ENCODE measurements at regions not wholly inside any gene's neighbourhood (a gene's known extent, or its start where the extent isn't known, plus 50 kb on each side); places are given as distances from the start of the nearest gene placed in this dataset.

DNA sequence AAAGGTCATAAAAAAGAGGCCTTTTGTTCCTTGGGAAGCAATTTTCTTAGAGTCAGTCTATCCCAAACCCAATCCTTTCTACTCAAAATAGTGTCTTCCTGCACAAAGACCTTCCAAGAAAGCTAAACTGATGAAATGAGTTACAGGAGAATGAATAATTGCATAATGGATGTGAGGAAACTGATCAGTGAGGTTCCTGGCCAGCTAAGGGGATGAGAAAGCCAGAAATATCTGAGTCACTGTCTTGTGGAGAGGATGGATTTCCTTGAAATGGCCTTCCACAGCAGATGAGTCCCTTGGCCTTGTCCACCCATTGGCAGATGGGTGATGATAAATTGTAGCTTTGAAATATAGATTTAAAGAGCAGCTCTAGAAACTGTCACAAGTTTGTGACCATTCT is 756.1 kb downstream of the DNAH5 start:
- H3K27ac ChIP-seq, result no peak overlapping the region
- H3K27me3 ChIP-seq, result no peaks in the 10 kb centered on the region
- DNase-seq, result no peak

DNA sequence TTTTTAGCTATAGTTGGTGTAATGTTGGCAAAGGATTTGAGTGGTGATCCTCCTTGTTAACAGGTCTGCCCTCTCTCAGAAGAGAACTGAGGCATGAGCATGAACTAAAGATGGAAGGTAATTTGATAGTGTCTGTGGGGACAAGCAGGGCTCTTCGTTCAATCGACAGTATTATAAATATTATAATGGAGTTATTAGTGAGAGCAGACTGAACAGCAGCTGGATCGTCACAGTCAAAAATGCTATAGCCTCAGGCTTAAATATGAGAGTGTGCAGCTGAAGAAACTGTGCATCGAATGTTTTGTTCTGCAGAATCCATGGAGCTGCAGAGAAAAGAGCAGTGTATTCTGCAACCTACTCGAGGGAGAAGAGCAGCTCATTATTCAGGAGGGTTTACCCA is 757.3 kb downstream of the DNAH5 start:
- no peak for DNase-seq
- H3K27ac ChIP-seq, result no peak overlapping the region
- H3K9me3 ChIP-seq, result no peaks in the 10 kb centered on the region
- no peaks in the 10 kb centered on the region for H3K27me3 ChIP-seq
- no peaks in the 10 kb centered on the region for H3K36me3 ChIP-seq
- TF ChIP-seq, protein P1, sequence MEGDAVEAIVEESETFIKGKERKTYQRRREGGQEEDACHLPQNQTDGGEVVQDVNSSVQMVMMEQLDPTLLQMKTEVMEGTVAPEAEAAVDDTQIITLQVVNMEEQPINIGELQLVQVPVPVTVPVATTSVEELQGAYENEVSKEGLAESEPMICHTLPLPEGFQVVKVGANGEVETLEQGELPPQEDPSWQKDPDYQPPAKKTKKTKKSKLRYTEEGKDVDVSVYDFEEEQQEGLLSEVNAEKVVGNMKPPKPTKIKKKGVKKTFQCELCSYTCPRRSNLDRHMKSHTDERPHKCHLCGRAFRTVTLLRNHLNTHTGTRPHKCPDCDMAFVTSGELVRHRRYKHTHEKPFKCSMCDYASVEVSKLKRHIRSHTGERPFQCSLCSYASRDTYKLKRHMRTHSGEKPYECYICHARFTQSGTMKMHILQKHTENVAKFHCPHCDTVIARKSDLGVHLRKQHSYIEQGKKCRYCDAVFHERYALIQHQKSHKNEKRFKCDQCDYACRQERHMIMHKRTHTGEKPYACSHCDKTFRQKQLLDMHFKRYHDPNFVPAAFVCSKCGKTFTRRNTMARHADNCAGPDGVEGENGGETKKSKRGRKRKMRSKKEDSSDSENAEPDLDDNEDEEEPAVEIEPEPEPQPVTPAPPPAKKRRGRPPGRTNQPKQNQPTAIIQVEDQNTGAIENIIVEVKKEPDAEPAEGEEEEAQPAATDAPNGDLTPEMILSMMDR (IDR thresholded peaks at IDR 0.05), result no peak
- H3K4me1 ChIP-seq, result no peaks in the 10 kb centered on the region
- H3K4me3 ChIP-seq, result no peak overlapping the region

More for the DNA sequence above, 756.1 kb downstream of the DNAH5 start:
- Histone ChIP-seq H3K9me3 (no peaks in the 10 kb centered on the region), H3K4me3 (no peak overlapping the region), H3K36me3 (no peaks in the 10 kb centered on the region), H3K4me1 (no peaks in the 10 kb centered on the region)
- no peak for TF ChIP-seq POLR2A (IDR thresholded peaks at IDR 0.05)
- TF ChIP-seq, protein P1 (IDR thresholded peaks at IDR 0.05), result no peak

DNA sequence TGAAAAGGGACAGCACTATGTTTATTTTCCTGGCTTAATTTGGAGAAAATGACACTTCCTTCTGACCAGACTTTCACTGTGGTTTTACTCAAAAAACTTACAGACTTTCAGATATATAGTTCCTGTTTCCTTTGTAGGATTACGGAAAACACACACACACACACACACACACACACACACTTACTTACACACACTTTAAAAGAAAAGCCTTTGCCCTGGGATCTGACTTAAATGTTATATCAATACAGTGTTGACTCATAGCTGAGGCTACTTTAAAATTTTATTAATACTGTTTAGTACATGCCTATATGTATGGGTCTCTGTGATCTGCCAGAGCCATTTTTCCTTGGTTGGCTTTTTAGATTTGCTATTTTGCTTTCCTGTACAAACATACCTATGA is 758.3 kb downstream of the DNAH5 start:
- Histone ChIP-seq H3K36me3 (no peaks in the 10 kb centered on the region), H3K4me3 (no peak overlapping the region), H3K4me1 (no peaks in the 10 kb centered on the region), H3K9me3 (no peaks in the 10 kb centered on the region), H3K27ac (no peak overlapping the region), H3K27me3 (no peaks in the 10 kb centered on the region)
- no peak for TF ChIP-seq POLR2A (IDR thresholded peaks at IDR 0.05)
- TF ChIP-seq, protein P1 (IDR thresholded peaks at IDR 0.05), result no peak
- no peak for DNase-seq

DNA sequence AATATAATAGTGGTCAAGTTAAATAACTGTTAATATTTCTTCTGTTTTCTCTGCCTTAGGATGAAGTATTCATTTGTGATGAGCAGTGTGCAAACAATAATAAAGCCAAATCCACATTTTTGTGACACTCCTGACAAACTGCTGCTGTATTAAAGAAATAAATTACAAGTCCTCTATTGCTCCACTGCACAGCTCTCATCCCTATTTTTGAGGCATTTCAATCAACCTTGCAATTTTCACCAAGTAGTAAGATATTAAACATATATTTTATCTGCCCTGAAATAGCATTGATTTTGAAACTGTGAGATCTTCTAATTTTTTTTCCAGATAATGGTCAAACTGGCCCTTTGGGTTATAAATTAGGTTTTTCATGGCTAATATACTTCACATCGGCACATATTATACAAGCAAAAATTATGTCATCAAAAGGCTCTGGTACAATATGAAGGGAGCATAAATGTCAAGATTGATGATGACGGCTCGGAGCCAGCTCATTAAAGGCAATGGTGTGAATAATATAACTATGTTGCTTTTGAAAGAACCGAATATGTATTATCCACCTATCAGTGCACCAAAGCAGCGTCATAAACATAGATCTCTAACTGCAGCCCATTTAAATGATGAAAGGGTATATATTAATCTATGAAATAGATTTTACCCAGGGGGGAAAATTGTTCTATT is 764.9 kb downstream of the DNAH5 start:
- H3K27me3 ChIP-seq, result no peaks in the 10 kb centered on the region
- no peaks in the 10 kb centered on the region for H3K4me1 ChIP-seq
- no peaks in the 10 kb centered on the region for H3K9me3 ChIP-seq
- H3K36me3 ChIP-seq, result no peaks in the 10 kb centered on the region
- H3K4me3 ChIP-seq, result no peak overlapping the region
- DNase-seq, result no peak
- H3K27ac ChIP-seq, result no peak overlapping the region
- no peak for TF ChIP-seq POLR2A (IDR thresholded peaks at IDR 0.05)
- TF ChIP-seq, protein P1 (IDR thresholded peaks at IDR 0.05), result no peak

DNA sequence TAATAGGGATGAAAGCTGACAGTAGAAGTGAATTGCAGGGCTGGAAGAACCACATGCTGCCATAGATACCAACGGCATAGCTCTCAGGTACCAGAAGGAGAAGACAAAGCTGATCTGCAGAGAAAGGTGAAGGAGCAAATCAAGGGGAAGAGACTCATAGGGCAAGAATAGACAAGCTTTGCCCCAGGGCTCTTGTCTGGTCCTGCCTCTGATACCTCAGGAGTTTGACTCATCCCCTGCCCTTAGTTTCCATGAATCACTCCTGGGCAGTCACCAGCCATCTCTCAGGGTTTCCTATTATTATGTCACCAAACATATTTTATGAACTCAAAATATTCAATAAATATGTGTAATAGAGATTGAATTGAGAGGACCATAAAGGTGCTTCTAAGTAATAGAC is 800.9 kb downstream of the DNAH5 start:
- Histone ChIP-seq H3K4me3 (no peak overlapping the region), H3K36me3 (no peaks in the 10 kb centered on the region), H3K4me1 (no peaks in the 10 kb centered on the region), H3K27me3 (no peaks in the 10 kb centered on the region), H3K9me3 (no peaks in the 10 kb centered on the region), H3K27ac (no peak overlapping the region)
- no peak for DNase-seq
- TF ChIP-seq, protein P1 (IDR thresholded peaks at IDR 0.05), result no peak
- no peak for TF ChIP-seq POLR2A (IDR thresholded peaks at IDR 0.05)

DNA sequence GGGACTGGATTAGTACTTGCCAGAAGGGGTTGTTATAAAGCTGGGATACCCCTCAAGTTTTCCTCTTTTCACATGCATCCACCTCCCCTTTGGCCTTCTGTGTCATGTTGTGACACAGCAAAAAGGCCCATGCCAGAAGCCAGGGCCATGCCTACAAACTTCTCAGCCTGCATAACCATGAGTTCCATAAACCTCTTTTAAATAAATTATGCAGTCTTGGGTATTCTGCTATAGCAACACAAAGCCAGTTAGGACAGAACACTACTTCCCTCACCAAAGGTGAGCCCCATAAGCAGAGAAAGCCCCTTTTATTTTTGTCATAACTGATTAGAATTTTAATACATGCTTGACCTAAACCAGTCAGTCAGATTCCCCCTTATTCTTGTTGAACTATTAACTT is 801.3 kb downstream of the DNAH5 start:
- no peak for TF ChIP-seq POLR2A (IDR thresholded peaks at IDR 0.05)
- TF ChIP-seq, protein P1 (IDR thresholded peaks at IDR 0.05), result no peak
- H3K36me3 ChIP-seq, result no peaks in the 10 kb centered on the region
- H3K27me3 ChIP-seq, result no peaks in the 10 kb centered on the region
- no peak overlapping the region for H3K4me3 ChIP-seq
- H3K9me3 ChIP-seq, result no peaks in the 10 kb centered on the region
- no peak for DNase-seq
- H3K4me1 ChIP-seq, result no peaks in the 10 kb centered on the region
- no peak overlapping the region for H3K27ac ChIP-seq

Data from Peyer's patch (tissue), 4 donors.